Cardiac fibroblast (primary cell): ENCODE measurements at regions not wholly inside any gene's neighbourhood (a gene's known extent, or its start where the extent isn't known, plus 50 kb on each side); places are given as distances from the start of the nearest gene placed in this dataset.

Experiments
- DNase-seq, 2 donors: peaks; one replicate each; pipeline versions ENCODE4 v3.0.0 to v3.0.0-alpha.2; 2010; ENCODE audit warnings: low read depth in 2 of 2
- H3K4me3 ChIP-seq, 2 donors: replicated peaks in 1 of 2; 1 replicate in 1 of 2; 2 replicates in 1 of 2; pipeline ENCODE4 v1.5.1; 2011; ENCODE audit warnings: low read depth in 2 of 2, low read length in 2 of 2, mild to moderate bottlenecking in 2 of 2, moderate library complexity in 1 of 2
- TF ChIP-seq, protein P1 (sequence below): IDR thresholded peaks from one replicate; pipeline ENCODE4 v1.5.1; 2011; ENCODE audit warnings: low read depth, mild to moderate bottlenecking, low read length, inconsistent platforms

- H3K4me3 ChIP-seq, result no peak overlapping the region
- TF ChIP-seq, protein P1, sequence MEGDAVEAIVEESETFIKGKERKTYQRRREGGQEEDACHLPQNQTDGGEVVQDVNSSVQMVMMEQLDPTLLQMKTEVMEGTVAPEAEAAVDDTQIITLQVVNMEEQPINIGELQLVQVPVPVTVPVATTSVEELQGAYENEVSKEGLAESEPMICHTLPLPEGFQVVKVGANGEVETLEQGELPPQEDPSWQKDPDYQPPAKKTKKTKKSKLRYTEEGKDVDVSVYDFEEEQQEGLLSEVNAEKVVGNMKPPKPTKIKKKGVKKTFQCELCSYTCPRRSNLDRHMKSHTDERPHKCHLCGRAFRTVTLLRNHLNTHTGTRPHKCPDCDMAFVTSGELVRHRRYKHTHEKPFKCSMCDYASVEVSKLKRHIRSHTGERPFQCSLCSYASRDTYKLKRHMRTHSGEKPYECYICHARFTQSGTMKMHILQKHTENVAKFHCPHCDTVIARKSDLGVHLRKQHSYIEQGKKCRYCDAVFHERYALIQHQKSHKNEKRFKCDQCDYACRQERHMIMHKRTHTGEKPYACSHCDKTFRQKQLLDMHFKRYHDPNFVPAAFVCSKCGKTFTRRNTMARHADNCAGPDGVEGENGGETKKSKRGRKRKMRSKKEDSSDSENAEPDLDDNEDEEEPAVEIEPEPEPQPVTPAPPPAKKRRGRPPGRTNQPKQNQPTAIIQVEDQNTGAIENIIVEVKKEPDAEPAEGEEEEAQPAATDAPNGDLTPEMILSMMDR, result no peak
These were observed 288.3 kb downstream of the AHR start for GRCh38 chr7:17586711-17587110.

GRCh38 chr7:17588730-17589129 lies 290.3 kb downstream of the AHR start:
- no peak overlapping the region for H3K4me3 ChIP-seq
- no peak for DNase-seq

More at GRCh38 chr7:17586711-17587110, 288.3 kb downstream of the AHR start:
- DNase-seq, result no peak

GRCh38 chr7:17589671-17590070 lies 291.2 kb downstream of the AHR start:
- TF ChIP-seq, protein P1, result no peak

More at GRCh38 chr7:17588730-17589129, 290.3 kb downstream of the AHR start:
- TF ChIP-seq, protein P1, result no peak

DNA sequence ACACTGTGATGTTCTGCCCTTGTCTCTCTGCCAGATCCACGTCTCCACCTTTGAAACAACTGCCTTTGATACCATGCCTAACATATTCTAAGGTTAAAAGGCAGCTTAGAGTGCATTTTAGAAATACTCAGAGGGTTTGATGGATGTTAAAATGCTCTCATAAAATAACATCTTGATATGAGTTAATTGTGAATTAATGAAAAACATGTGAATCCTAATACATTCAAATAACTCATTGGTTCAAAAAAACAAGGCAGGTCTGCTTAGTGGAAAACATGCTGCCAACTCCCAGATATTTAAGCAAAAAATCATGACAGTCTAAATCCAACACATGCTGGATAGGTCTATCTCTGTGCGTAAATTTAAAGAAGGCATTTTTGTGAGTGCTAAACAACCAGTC lies 291.8 kb downstream of the AHR start:
- TF ChIP-seq, protein P1, result no peak
- H3K4me3 ChIP-seq, result no peak overlapping the region
- no peak for DNase-seq

More at GRCh38 chr7:17589671-17590070, 291.2 kb downstream of the AHR start:
- no peak for DNase-seq
- no peak overlapping the region for H3K4me3 ChIP-seq

DNA sequence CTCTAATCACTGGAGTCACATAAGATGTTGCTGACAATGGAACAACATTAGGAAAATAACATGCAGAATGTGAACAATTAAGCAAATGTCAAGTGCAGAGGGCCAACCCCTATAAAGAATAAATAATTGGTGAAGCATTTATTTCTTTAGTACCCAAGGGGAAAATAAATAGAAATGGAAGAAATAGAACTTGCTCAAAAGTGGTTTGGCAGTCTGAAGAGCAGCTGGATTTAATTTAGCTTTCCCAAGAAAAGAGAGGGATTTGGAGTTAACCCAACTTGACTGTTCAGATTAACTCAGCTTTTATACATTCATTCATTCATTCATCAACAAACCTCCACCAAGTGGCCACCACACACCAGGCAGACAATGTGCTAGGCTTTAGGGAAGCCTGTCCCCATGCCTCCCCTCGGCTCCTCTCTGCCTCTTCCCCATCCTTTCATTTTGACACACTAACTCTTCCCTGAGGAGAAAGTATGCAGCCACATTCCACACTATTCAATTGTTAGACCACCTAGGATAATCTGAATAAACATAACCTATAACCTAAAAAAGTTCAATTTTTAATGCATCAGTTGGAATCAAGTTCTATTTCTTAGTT lies 295.5 kb downstream of the AHR start:
- no peak for DNase-seq
- no peak overlapping the region for H3K4me3 ChIP-seq
- TF ChIP-seq, protein P1, result no peak

GRCh38 chr7:17595546-17595945 lies 297.1 kb downstream of the AHR start:
- no peak overlapping the region for H3K4me3 ChIP-seq
- TF ChIP-seq, protein P1, result no peak
- no peak for DNase-seq

- DNase-seq, result no peak
- no peak overlapping the region for H3K4me3 ChIP-seq
- TF ChIP-seq, protein P1, result no peak
These were observed 299.9 kb downstream of the AHR start for GRCh38 chr7:17598305-17598704.
